Dermis microvascular lymphatic vessel endothelial cell (primary cell): ENCODE measurements at regions not wholly inside any gene's neighbourhood (a gene's known extent, or its start where the extent isn't known, plus 50 kb on each side); places are given as distances from the start of the nearest gene placed in this dataset.
A peak's percentile ranks its signal among the peaks of the same experiment; 100 is the strongest.

ENCODE experiments used
- DNase-seq, 2 donors: peaks; one replicate each; pipeline versions ENCODE4 v3.0.0 to v3.0.0-alpha.2; 2010; ENCODE audit warnings: low read depth in 2 of 2

GRCh38 chr21:38959692-38960061 lies 153.9 kb downstream of the ETS2 start:
- DNase-seq, result no peak

- DNase-seq, result no peak
Measured at GRCh38 chr21:38958940-38959691, 153.4 kb downstream of the ETS2 start.

- DNase-seq, result no peak
Measured at GRCh38 chr21:38958323-38958705, 152.6 kb downstream of the ETS2 start.

- no peak for DNase-seq
Measured at GRCh38 chr21:38957575-38958322, 152.0 kb downstream of the ETS2 start.

DNA sequence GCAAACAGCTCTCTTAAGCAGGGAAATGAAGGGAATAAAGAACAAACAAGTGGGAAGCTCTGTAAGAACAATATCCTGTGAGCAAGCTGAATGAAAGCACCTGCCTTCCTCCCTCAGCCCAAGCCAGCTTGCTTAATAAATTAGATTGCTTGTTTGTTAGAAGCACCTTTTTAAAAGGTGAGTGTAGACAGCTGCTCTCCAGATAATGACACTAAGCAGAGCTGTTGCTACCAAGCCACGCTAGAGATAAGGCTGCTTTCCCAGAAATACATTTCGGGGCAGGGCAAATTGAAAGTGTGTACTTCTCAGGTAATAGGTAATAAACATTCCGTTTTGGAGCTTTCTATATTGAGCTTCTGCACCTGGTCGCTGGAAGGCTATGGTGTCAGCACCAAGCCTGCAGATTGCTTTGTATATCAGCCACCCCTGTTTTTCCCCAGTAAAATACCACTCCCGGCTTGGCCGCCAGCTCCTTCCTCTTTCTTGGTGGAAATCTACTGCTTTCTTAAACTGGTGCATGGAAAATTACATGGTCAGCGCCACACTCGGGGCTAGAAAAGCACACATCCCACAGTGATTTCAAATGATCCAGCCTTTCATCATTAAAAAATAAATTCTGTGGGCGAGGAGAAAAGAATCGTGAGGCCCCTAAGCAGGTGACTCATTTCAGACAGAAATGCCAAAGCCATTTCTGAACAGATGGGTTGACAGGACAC lies 151.3 kb downstream of the ETS2 start:
- DNase-seq, result no peak

GRCh38 chr21:38956521-38956855 lies 150.8 kb downstream of the ETS2 start:
- DNase-seq, result no peak

- no peak for DNase-seq
Measured at GRCh38 chr21:38956007-38956406, 150.3 kb downstream of the ETS2 start.

GRCh38 chr21:38955495-38955894 lies 149.8 kb downstream of the ETS2 start:
- DNase-seq, result no peak

DNA sequence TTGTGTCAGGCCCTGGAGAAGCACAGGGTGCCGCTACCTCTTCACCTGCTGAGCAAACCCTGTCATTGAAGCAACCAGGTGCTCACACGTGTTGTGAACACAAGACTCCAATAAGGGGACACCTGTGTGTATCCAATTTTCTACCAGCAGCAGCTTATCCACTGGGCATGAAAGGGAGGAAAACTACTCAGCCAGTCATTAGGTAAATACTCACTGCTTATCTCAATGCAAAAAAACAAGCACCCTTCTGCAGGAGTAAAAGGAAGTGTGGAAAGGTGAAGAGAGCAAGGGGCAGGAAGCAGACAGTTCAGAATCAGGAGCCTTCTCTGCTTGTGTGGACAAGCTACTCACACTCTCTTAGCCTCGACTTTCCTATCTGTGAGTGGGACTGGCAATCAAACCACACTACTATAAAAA lies 148.9 kb downstream of the ETS2 start:
- DNase-seq, result peak in 1 of 2 donors; percentile 7

- no peak for DNase-seq
Measured at GRCh38 chr21:38953516-38953915, 147.8 kb downstream of the ETS2 start.

GRCh38 chr21:38952890-38953289 lies 147.2 kb downstream of the ETS2 start:
- no peak for DNase-seq

GRCh38 chr21:38951095-38951730 lies 145.5 kb downstream of the ETS2 start:
- no peak for DNase-seq

GRCh38 chr21:38950435-38951094 lies 144.8 kb downstream of the ETS2 start:
- no peak for DNase-seq

DNA sequence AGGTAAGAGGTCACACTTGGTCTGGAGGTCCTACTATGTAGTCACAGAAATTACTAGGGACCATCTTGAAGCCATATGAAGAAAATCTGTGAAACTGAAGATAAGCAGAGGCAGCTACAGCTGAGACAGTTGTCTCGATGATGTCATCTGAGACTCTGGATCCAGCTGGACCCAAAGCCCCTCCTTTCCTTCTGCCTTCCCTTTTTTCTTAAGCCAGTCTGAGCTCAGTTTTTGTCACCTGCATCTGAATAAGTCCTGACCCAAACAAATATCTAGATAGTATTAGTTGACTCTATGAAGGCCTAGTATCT lies 143.3 kb downstream of the ETS2 start:
- no peak for DNase-seq

- DNase-seq, result no peak
Measured at GRCh38 chr21:38948377-38949069, 142.8 kb downstream of the ETS2 start.

DNA sequence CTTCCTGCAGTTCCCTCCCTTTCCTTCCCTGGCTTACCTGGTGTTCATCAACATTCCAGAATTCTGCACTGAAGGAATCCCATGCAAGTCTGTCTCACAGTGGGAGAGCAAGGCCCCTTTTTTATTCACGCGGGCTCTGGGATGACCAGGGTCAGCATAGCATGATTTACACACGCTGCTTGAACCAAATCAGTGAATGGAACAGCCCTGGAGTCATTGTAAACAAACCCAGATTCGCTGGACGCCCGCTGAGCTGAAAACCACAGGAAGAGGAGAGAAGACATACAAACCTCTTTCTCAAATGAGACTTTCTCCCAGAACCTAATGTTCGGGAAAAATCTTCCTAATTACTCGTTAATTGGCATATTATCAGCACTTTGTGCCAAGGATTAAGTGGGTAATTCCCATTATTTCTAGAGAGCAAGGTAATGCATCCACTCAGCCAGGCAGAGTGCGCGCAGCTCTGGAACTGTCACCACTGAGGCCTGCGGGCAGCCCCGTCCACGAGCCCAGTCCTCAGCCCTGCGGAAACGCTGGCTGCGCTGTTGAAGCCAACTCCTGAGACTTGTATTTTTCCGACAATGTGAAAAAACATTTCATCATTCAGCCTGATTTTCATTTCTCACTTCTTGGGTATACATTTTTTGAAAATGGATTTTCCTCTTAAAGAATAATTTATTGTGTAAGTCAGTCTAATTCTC lies 140.0 kb downstream of the ETS2 start:
- DNase-seq, result no peak

DNA sequence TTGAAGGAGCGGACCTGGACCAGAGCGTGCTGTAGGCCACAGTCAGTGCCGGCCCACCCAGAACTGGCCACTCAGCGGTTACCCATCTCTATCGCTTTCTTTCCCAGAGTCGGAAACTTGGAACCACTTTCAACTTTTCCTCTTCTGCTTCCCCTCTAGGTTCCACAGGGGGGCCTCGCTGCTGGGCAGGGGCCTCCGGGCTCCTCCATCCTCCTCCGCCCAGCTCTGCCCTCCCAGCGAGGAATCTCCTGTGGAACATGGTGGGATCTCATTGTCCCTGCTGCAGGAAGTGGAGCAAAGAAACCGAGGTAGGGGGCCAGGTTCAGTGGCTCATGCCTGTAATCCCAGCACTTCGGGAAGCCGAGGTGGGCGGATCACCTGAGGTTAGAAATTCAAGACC lies 139.2 kb downstream of the ETS2 start:
- no peak for DNase-seq

GRCh38 chr21:38944402-38944801 lies 138.7 kb downstream of the ETS2 start:
- no peak for DNase-seq

DNA sequence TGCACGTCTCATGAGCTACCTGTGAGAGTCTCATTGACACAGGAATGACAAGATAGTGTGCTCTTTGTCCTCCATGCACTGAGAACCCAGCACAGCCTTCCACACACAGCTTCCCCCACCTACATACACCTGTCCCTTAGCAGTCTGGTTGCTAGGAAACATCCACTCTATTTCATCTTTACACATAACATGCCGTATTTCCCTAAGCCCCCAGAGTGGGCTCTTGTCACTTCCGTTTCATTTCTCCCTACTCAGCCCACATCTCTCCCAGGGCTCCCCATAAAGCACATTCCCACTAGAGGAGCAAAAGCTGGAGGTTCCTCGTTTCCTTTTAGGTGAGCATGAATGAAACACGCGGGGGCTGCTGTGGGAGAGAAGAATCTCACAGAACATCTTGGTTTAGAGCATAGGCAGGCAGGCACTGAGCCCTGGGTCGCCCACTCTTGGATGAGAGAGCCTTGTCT lies 137.1 kb downstream of the ETS2 start:
- no peak for DNase-seq

- no peak for DNase-seq
Measured at GRCh38 chr21:38938769-38939168, 133.0 kb downstream of the ETS2 start.
